ENCODE measurements at regions not wholly inside any gene's neighbourhood (a gene's known extent, or its start where the extent isn't known, plus 50 kb on each side); places are given as distances from the start of the nearest gene placed in this dataset.
A peak's percentile ranks its signal among the peaks of the same experiment; 100 is the strongest.

DNA sequence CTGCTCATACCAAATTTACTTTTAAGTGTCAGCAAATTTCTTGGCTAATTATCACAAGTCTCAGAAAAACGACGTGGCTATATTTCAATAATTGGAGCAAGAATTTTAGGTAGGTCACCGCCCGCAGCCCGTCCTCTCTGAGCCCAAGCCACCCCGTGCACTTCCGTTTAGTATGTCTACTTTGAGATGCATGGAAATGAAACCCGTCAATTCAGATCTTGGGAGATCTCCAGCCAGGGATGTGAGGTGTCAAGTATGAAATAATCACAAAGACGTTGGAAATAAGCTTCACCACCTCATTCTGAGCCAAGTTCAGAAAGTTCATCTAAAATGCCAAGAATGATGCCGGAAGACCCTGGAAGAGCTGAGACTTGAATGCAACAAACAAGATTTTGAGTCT, 132.6 kb upstream of the IRF2BP2 start:
- Mint-ChIP-seq H3K27ac (ENCODE audit: unreplicated experiment) (no peak overlapping the region), H3K4me3 (no peak overlapping the region), H3K27me3 (ENCODE audit: low read depth) (peaks cover 42% of the 10 kb centered on the region), H3K36me3 (ENCODE audit: low read depth) (no peaks in the 10 kb centered on the region), H3K9me3 (no peaks in the 10 kb centered on the region), H3K4me1 (peaks cover 46% of the 10 kb centered on the region)
- TF ChIP-seq, protein P1, sequence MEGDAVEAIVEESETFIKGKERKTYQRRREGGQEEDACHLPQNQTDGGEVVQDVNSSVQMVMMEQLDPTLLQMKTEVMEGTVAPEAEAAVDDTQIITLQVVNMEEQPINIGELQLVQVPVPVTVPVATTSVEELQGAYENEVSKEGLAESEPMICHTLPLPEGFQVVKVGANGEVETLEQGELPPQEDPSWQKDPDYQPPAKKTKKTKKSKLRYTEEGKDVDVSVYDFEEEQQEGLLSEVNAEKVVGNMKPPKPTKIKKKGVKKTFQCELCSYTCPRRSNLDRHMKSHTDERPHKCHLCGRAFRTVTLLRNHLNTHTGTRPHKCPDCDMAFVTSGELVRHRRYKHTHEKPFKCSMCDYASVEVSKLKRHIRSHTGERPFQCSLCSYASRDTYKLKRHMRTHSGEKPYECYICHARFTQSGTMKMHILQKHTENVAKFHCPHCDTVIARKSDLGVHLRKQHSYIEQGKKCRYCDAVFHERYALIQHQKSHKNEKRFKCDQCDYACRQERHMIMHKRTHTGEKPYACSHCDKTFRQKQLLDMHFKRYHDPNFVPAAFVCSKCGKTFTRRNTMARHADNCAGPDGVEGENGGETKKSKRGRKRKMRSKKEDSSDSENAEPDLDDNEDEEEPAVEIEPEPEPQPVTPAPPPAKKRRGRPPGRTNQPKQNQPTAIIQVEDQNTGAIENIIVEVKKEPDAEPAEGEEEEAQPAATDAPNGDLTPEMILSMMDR (conservative IDR thresholded peaks at IDR 0.05): no peak
- no peak for DNase-seq (ENCODE audit: low read depth, low spot score)

DNA sequence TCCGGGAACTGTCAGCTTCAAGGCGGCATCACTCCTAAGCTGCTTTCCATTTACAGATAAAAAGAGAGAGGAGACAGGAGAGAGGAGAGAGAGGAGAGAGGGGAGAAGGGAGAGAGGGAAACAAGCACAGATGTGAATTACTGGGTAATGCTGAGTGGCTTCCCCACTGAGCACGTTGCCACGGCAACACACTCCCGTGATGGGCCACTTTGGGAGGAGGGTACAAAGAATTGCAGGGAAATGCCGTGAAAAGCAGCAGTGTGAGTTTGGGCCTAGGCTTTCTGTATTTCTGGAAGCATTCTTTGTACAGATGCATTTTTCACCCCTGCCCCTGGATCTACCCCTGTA, 128.0 kb upstream of the IRF2BP2 start:
- peak overlapping the region; percentile 53 for H3K27ac Mint-ChIP-seq (ENCODE audit: unreplicated experiment)

DNA sequence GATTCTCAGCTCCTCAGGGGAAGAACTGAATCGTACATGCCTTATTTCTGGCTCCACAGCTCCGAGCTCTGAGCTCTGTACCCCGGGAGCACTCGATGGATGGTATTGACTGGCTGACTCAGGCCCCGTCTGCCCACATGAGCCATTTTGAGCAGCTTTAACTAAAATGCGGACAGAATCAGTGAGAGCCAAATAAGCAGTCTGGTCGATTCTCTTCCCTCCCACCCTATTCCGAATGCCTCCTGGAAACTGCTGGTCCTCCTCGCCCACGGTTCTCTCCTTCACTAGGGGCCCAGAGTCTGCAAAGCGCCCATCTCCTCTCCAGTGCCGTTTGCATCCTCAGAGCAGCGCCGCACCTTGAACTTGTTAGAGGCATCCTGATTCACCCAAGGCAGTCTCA, 125.9 kb upstream of the IRF2BP2 start:
- Mint-ChIP-seq H3K4me3 (no peak overlapping the region), H3K9me3 (no peaks in the 10 kb centered on the region), H3K36me3 (ENCODE audit: low read depth) (no peaks in the 10 kb centered on the region), H3K4me1 (peaks cover 48% of the 10 kb centered on the region), H3K27me3 (ENCODE audit: low read depth) (peaks cover 10% of the 10 kb centered on the region), H3K27ac (ENCODE audit: unreplicated experiment) (peak overlapping the region; percentile 22)
- DNase-seq (ENCODE audit: low read depth, low spot score): no peak
- TF ChIP-seq, protein P1 (conservative IDR thresholded peaks at IDR 0.05): no peak

More for the DNA sequence above, 128.0 kb upstream of the IRF2BP2 start:
- no peaks in the 10 kb centered on the region for H3K36me3 Mint-ChIP-seq (ENCODE audit: low read depth)
- H3K4me1 Mint-ChIP-seq: peaks cover 35% of the 10 kb centered on the region
- DNase-seq (ENCODE audit: low read depth, low spot score): peak; percentile 26
- no peak overlapping the region for H3K4me3 Mint-ChIP-seq
- TF ChIP-seq, protein P1 (conservative IDR thresholded peaks at IDR 0.05): no peak
- peaks cover 23% of the 10 kb centered on the region for H3K27me3 Mint-ChIP-seq (ENCODE audit: low read depth)
- no peaks in the 10 kb centered on the region for H3K9me3 Mint-ChIP-seq

DNA sequence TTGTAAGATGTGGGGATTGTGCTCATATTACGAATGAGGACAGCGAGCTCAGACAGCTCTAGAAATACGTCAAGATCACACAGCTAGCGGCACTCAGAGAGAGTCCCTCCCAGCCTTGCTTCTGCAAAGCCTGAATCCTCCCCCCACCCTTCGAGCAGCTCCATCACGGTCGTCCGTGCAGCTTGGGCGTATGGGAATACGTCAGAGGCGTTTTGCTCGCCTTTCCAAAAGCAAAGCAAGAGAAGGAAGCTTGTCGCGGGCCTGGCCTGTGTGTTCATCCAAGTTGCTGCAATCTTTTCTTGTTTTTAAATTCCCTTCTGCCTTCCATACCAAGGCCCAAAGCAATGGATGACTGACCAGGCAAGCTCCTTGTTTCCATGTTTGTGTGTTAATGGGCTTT, 125.5 kb upstream of the IRF2BP2 start:
- Mint-ChIP-seq H3K4me1 (peaks cover 50% of the 10 kb centered on the region), H3K4me3 (no peak overlapping the region), H3K27me3 (ENCODE audit: low read depth) (peaks cover 8% of the 10 kb centered on the region), H3K9me3 (no peaks in the 10 kb centered on the region), H3K27ac (ENCODE audit: unreplicated experiment) (no peak overlapping the region), H3K36me3 (ENCODE audit: low read depth) (no peaks in the 10 kb centered on the region)
- no peak for DNase-seq (ENCODE audit: low read depth, low spot score)
- TF ChIP-seq, protein P1 (conservative IDR thresholded peaks at IDR 0.05): no peak

DNA sequence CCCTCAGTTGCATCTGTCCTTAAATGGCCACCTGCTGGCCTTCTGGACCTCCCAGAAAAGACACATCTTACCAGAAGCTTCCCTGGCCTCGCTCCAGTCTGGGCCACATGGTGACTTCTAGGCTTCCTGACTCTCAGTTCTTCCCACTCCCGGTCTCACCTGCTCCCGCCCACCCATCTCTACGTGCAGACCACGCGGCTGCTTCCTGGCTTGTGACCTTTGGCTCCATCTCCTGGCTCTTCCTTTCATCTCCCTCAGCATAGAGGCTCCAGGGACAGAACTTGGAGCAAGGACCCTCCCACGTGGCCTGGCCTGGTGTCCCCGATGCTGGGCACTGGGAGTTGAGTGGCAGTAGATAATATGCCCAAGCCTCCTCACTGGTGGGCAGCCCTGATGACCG, 124.9 kb upstream of the IRF2BP2 start:
- TF ChIP-seq, protein P1 (conservative IDR thresholded peaks at IDR 0.05): no peak
- H3K4me1 Mint-ChIP-seq: peaks cover 56% of the 10 kb centered on the region

DNA sequence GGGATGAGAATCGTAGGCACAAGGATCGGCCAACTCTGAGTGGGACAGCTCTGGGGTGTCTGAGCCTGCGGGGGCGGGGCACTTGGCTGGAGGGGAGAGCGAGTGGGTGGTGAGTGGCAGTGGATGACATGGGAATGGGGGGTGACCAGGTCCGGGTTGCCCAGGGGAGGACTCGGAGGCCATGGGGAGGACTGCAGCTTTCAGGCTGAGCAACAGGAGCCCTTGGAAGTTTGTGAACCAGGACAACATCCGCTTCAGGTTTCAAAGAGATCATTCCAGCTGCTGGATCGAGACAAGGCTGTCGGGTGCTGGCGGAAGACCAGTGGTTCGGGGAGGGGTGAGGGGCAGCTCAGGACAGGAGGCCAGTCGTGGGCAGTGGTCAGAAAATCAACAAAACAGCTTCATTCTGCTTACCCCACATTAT, 124.4 kb upstream of the IRF2BP2 start:
- Mint-ChIP-seq H3K36me3 (ENCODE audit: low read depth) (no peaks in the 10 kb centered on the region), H3K9me3 (no peaks in the 10 kb centered on the region), H3K27ac (ENCODE audit: unreplicated experiment) (peak overlapping the region; percentile 40), H3K27me3 (ENCODE audit: low read depth) (no peaks in the 10 kb centered on the region), H3K4me1 (peaks cover 59% of the 10 kb centered on the region), H3K4me3 (no peak overlapping the region)
- TF ChIP-seq, protein P1 (conservative IDR thresholded peaks at IDR 0.05): no peak
- no peak for DNase-seq (ENCODE audit: low read depth, low spot score)

More for the DNA sequence above, 124.9 kb upstream of the IRF2BP2 start:
- Mint-ChIP-seq H3K9me3 (no peaks in the 10 kb centered on the region), H3K27me3 (ENCODE audit: low read depth) (peaks cover 3% of the 10 kb centered on the region), H3K36me3 (ENCODE audit: low read depth) (no peaks in the 10 kb centered on the region), H3K4me3 (no peak overlapping the region), H3K27ac (ENCODE audit: unreplicated experiment) (no peak overlapping the region)
- DNase-seq (ENCODE audit: low read depth, low spot score): no peak

All from neural crest cell (in vitro differentiated cells).